ENCODE measurements at regions not wholly inside any gene's neighbourhood (a gene's known extent, or its start where the extent isn't known, plus 50 kb on each side); places are given as distances from the start of the nearest gene placed in this dataset.

DNA sequence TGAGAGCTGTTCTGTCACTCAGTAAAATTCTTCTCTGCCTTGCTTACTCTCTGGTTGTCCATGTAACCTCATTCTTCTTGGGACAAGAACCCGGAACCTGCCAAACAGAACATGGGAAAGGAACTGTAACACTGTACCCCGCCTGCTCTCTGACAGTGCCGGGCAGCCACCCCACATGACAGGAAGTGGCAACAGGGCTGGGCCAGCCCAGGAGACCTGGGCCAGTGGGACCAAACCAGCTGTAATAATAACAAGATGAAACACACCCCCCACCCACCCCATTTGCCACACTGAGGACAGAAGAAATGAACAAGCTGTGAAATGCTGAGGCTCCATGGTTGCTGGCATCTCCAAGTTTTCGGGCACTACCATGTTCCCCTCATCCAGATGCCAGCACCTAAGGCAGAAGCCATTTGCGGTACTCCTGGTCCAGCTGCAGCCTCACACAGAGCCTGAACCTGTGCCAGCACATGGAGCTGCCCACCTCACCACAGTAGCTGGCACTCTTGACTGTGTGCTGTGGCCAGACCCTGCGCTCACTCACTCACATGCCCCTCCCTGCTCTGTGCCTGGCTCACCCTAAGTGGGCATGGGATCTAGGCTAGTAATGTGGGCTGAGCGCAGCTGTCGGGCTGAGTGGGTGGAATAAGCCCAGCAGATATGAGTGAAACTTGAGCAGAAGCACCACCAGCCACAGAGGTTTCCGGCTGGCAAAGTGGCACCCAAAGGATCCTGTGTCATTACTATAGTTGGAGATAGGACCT is 126.2 kb upstream of the UGT8 start:
- no peak for DNase-seq

DNA sequence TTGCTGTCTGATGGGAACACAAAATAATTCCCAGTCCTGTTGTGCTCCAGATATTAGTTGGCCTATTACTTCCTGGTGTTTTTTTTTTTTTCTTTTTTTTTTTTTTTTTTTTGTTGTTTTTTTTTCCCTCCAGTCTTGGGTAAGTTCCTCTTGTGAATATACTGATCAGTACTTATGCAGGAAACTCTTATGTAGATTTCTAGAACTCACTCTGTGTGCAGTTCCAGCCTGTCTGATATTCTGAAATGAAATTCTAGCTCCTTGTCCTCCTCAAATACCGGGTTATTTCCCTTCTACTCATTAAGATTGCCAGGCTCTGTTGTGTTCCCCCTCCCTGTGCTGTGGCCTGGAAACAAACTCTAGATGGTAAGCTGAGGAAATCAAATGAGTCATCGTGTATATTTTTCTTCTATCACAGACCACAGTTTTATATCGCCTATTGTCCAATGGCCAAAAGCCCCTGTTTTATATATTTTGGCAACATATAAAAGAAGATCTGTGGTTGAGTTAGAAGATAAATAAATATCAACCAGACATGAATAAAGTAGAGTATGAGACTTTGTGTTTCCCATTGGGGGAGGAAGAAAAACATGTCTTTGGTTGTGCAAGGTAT is 124.3 kb upstream of the UGT8 start:
- no peak for DNase-seq

DNA sequence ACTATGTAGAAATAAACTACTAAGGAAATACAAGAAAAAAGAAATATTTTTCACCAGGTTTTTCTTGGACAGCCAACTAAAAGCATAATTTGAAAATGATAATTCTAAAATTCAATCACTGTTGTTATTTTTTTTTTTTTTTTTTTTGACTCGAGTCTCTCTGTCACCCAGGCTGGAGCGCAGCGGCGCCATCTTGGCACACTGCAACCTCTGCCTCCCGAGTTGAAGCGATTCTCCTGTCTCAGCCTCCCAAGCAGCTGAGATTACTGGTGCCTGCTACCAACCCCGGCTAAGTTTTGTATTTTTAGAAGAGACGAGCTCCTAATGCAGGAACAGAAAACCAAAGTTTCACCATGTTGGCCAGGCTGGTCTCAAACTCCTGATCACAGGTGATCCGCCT is 122.3 kb upstream of the UGT8 start:
- DNase-seq = no peak

DNA sequence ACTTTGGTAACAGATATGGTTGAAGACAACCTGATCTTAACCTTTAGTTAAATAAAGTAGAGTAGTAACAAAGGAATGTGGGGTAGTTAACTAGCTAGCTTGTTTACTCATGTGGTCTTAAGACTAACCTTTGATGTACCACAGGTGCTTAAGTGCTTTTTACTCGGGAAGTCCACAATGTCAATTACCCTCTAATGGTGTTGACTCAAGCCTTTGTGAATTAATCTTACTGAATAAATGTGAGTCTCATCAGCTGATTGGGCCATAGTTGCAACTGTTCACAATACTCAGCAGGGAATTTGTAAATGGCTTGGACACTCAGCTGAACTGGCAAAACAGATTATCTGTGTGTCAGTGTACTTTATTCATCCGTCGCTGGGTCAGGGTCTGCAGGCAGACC is 119.0 kb upstream of the UGT8 start:
- DNase-seq = peak; percentile 83

DNA sequence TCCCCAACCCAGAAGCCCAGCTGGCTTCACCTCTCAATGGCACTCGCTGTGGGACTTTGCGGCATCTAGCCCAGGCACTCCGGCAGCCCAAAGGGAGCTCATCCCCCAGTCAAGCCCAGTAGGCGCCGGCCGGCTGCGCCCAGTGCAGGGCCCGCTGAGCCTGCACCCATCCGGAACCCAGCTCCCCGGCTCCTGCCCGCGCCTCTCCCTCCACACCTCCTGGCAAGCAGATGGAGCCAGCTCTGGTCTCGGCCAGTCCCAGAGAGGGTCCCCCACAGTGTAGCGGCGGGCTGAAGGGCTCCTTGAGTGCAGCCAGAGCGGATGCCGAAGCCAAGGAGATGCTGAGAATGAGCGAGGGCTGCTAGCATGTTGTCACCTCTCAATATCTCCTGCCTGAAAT is 116.8 kb upstream of the UGT8 start:
- DNase-seq = no peak

DNA sequence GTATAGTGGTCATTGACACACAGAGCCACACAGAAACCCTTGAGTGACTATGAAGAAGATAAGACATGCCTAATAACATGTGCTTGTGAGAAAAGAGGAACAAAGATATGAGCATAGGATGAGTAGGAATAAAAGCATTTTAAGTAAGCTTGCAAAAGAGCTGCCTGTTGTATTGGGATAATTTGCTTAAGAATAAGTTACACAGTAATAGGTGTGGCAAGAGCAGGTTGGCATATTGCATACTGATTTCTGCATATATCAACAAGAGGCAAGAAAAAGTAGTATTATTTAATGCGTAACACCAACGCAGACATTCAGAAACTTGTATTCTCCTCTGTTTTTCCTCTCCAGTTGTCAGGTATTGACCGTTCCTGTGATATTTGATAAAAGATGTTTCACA is 111.5 kb upstream of the UGT8 start:
- DNase-seq = no peak

DNA sequence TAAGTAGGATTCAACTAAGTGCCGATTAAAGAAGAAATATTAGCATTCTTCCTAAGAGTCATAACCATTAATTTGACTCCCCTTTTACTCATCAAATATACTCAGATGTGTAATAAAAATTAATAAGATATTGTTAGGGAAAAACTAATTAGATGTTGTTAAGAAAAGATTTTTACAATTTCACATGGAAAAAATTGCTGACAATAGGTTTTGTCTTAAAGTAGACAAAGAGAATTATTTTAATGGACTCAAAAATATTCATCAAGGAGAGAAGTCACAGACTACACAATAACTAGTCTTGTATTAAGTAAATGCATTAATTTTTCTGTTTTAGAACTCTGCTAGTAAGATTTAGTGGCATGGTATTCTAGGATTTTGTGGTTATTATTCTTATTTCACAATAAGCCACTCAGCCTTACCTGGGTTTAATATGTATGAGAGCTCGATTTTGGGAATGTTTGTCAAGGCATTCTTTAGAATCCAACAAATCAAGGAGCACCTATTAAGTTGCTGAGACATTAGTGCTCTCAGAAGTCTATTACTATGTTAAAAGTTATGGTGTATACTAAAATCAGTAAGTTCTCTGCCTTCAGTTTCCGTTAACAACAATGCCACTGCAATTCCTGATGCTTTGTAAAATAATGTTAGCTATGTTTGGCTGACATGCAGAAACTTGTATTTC is 110.2 kb upstream of the UGT8 start:
- DNase-seq = no peak

DNA sequence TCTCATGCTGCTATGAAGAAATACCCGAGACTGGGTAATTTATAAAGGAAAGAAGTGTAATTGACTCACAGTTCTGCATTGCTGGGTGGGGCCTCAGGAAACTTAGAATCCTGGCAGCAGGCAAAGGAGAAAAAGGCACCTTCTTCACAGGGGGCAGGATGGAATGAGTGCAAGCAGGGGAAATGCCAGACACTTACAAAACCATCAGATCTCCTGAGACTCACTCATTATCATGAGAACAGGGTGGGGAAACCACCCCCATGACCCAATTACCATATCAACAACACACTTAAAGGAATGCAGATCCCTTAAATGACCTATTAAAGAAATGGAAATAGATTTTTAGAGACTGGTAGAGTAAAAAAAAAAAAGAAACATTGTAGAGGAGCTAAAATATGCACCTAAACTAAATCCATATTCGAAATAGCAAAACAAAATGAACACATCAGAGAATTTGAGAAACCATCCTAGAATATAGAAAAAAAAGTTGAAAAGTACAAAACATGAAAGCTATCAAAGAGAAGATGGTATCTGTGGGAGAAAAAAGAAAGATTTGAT is 104.3 kb upstream of the UGT8 start:
- no peak for DNase-seq

DNA sequence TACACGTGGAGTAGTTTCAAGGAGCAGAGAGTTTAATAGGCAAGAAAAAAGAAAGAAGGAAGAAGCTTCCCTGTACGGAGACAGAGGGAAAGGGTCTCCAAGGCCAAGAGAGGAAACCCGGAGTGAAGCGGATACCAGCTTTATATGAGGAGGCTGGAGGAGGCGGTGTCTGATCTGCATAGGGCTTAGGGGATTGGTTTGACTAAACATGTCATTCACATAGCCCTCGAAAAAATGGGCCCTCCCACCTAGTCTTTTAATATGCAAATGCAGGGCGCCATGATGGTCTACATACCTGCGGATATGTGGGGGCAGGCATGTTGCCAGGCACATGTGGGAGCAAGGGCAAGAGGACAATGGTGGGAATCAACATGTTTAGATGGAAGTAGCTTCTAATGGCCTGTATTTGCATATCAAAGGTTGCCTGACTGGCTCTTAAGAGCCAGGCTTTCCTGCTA is 103.1 kb upstream of the UGT8 start:
- DNase-seq = no peak

DNA sequence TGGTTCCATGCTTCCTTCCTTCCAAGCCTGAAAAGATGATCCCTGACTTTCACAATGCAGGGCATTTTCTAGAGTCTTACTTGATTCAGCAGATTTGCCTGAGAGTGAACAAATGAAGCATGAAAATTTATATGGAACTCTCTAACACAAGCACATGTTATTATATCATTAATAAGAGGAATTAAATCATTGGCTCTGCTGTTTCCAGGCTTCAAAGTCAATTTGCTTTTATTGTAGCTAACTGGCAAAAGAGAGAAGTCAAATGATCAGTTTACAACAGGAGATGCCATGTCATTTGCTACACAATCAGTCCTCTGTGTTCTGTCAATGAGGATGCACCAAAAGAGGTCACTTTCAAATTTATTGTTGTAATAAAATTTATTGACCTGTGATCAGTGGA is 101.5 kb upstream of the UGT8 start:
- no peak for DNase-seq

DNA sequence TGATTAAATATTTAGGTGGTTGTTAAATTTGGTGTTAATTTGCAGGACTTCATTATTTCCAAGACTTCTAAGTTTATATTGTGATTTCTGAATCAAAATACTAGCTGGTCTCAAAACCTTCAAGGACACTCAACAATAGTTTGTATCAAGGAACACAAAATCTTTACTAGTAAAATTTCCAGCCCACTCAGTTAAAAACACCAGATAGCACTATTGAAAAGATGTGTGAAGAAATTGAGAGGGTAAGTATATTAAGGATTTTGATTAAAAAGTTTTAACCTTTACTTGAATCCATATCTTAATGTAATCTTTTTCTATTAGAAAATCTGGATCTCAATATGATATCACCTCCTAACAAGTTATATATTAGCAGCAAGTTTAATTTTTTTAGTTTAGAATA is 89.3 kb upstream of the UGT8 start:
- no peak for DNase-seq

DNA sequence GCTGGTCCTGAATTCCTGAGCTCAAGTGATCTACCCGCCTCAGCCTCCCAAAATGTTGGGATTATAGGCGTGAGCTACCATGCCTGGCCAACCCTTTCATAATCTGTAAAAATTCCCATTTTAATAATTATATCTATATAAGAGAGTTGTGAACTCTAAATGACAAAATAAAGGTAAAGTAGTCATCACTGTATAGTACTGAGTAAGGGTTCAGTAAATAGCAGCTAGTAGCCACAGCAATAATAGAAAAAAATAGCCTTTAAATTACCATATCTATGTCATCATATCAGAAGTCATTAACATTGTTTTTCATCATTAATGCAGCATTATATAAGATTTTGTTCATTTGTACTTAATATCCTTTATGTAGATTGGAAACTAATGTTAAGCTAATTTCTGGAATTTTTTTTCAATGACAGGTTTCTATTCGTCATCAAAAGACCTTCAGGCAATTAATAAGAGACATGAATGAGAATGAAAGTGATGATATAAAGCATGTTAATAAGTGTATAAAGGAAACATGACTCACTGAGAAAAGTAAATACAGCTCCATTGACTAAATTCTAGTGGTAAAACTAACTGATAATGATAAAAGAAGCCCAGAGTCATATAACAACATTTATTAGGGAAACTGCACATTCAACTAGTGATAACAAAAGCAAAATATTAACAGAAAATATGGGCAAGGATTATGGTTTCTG is 85.9 kb upstream of the UGT8 start:
- DNase-seq = no peak

DNA sequence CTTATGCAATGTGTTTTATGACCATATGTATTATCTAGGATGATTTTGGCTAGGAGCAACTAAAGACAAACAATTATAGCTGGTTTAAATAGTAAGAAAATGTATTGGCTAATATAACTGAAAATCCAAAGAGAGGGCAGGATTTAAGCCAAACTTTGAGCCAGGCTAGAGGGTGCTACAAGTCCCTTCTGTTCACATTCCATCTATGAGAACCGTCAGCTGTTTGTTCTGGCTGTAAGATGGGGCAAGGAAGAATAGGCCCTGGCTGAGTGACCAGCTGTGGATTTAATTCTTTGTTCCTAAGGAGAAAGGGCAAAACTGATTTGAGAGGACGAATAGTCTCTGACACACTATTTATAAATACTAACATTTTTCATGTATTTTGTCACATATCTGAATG is 79.2 kb upstream of the UGT8 start:
- no peak for DNase-seq

DNA sequence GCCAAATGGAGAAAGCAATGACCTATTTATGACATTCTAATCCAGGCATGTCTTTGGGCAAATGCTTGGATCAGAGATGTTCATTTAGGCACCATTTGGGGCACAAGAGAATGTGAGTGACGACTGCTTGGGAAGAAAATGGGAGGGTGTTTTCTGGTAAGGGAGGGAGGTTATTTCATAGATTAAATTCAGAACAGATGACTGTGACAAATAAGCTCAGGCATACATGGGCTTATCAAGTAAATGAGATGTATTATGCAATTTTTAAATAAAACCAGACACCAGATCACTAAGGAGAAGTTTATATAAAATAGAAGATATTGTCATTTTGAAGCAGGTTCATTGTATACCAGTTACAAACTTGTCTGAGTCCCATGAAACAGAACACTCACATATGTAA is 71.4 kb upstream of the UGT8 start:
- no peak for DNase-seq

DNA sequence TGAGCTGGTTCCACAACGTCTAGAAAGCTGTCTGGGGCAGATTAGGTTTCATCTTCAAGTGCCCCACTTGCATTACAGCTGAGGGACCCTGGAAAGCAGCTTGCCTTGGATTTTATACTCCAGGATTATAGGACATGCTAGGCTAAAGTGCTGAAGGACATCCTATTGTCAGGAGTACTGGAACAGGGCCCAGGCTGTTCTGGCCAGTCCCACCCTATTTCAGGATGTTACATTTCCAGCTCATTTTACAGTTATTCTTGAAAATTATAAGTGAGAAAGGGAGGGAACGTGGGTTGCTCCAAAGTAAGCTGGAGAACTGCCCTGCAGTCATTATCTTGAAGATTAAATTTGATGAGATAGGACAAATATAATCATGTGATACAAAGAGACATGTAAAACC is 71.0 kb upstream of the UGT8 start:
- DNase-seq = no peak

DNA sequence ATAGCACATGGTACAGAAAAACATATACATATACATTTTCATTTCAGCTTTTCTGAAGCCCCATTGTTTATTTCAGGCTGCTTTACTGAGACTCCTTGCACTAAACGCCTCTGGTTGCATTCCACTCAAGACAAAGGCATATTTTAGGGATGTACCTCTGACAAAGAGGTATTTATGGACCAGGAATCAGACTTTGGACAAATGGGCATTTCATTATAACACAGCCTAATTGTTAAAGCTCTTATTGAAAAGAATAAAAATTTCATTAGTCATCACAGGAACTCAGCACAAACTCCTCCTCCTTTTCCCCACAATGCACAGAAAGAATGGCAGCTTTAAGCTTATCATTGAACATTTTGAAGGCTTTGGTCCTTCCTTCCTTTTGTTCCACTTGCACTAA is 62.9 kb upstream of the UGT8 start:
- DNase-seq = no peak

DNA sequence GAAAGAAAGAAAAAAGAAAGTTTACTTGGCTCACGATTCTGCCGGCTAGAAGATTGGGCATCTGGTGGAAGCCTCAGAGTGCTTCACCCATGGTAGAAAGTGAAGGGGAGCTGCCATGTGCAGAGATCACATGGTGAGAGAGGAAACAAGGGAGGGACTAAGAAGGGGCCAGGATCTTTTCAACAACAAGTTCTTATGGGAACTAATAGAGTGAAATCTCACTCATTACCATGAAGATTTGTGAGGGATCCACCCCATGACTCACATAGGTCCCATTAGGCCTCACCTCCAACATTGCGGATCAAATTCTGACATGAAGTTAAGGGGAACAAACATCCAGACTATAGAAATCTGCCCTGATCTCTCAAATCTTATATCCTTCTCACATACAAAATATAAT is 61.3 kb upstream of the UGT8 start:
- DNase-seq = no peak

DNA sequence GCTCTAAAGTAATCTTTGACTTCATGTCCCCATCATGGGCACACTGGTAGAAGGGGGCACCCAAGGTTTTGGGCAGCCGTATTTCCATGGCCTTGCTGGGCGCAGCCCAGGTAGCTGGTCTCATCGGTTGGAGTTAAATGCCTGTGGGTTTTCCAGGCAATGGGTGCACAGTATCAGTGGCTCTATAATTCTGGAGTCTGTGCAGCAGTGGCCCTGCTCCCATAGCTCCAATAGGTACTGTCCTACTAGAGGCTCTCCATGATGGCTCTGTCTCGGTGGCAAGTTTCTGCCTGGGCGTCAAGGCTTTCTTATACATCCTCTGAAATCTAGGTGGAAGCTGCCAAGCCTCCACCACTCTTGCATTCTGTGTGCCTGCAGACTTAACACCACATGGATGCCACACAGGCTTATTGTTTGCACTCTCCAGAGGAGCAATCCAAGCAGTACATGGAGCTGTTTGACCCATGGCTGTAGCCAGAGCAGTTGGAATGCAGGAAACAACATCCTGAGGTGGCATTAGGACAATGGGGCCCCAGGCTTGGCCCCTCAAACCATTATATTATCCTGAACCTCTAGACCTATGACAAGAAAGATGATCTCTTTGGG is 60.5 kb upstream of the UGT8 start:
- DNase-seq = no peak

DNA sequence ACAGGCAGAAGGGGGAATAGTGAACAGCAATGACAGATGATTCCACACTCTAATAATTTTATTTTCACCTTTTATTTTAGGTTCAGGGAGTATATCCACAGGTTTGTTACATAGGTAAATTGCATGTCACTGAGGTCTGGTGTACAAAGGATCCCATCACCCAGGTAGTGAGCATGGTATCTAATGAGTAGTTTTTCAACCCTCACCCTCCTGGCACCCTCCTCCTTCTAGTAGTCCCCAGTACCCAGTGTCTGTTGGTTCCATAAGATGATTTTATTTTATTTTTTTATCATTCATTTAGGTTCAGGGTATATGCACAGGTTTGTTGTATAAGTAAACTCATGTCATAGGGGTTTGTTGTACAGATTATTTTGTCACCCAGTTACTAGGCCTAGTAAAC is 58.6 kb upstream of the UGT8 start:
- no peak for DNase-seq

DNA sequence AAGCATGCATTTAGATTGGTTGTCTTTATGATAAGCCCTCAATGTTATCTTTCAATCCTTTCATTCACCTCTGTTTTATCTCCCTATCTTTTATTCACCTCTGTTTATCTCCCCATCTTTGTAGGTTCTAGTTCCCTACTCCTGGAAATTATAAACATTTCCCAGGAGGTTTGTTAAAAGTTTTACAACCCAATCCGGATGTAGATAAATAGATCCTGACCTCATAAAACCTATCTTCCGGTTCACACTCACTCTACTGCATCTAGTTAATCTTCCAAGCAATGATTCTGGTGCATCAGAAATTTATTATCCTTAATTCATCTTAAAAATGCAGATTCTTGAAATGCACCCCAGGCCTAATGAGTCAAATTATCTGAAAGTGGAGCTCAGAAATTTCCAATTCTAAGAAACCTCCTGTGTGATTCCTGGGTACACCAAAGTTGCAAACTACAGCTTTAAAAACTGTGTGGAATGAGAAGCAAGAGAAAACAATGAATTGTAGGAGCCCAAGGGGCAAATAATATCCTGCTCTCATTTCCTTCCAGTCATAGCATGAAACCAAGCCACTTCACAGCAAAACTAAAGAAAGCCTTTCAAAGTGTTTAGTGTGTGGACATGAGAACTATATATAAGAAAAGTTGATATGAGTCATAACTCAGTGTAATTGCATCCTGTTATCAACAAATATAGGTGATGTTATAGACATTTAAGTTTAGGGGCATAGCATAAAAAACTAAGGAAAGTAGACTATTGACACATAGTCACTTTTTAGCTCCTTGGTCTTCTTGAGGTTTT is 51.1 kb upstream of the UGT8 start:
- DNase-seq = no peak
